Endodermal cell (in vitro differentiated cells): ENCODE measurements at regions not wholly inside any gene's neighbourhood (a gene's known extent, or its start where the extent isn't known, plus 50 kb on each side); places are given as distances from the start of the nearest gene placed in this dataset.

Experiments
- DNase-seq: peaks from one replicate; pipeline ENCODE4 v3.0.0-alpha.2; 2017
- H3K27ac ChIP-seq: 2 replicates; pipeline ENCODE4 v1.5.1; 2013; ENCODE audit warnings: mild to moderate bottlenecking, low read depth, low read length, moderate library complexity
- H3K27me3 ChIP-seq: 2 replicates; pipeline ENCODE4 v1.6.1; 2013; ENCODE audit warnings: mild to moderate bottlenecking, low read length, moderate library complexity; ENCODE audit not compliant: insufficient read depth, control insufficient read depth, poor library complexity, severe bottlenecking
- H3K36me3 ChIP-seq: 2 replicates; pipeline ENCODE4 v1.7.0; 2013; ENCODE audit warnings: mild to moderate bottlenecking, low read length, moderate library complexity; ENCODE audit not compliant: control insufficient read depth, insufficient read depth
- H3K4me1 ChIP-seq: one replicate; pipeline ENCODE4 v1.7.0; 2013; ENCODE audit warnings: low read length; ENCODE audit not compliant: control insufficient read depth, insufficient read depth
- H3K4me3 ChIP-seq: 2 replicates; pipeline ENCODE4 v1.5.1; 2013; ENCODE audit warnings: mild to moderate bottlenecking, low read length, moderate library complexity
- H3K9ac ChIP-seq: 2 replicates; pipeline ENCODE4 v1.6.1; 2013; ENCODE audit warnings: mild to moderate bottlenecking, low read length, moderate library complexity; ENCODE audit not compliant: poor library complexity, severe bottlenecking; ENCODE audit errors: extremely low read depth
- H3K9me3 ChIP-seq: 2 replicates; pipeline ENCODE4 v1.6.1; 2013; ENCODE audit warnings: mild to moderate bottlenecking, low read length, moderate library complexity; ENCODE audit not compliant: control insufficient read depth
- H3K27ac Mint-ChIP-seq: 2 replicates; pipeline ENCODE4 v1.8.0; 2020; ENCODE audit warnings: mixed read lengths
- H3K27me3 Mint-ChIP-seq: 2 replicates; pipeline ENCODE4 v1.8.0; 2021; ENCODE audit warnings: mild to moderate bottlenecking, mixed read lengths; ENCODE audit not compliant: insufficient read depth
- H3K36me3 Mint-ChIP-seq: 2 replicates; pipeline ENCODE4 v1.8.0; 2020; ENCODE audit warnings: low read depth, mixed read lengths
- H3K4me1 Mint-ChIP-seq: 2 replicates; pipeline ENCODE4 v1.8.0; 2020; ENCODE audit warnings: mixed read lengths
- H3K4me3 Mint-ChIP-seq: 2 replicates; pipeline ENCODE4 v1.8.0; 2020; ENCODE audit warnings: mild to moderate bottlenecking, moderate library complexity, mixed read lengths
- H3K9me3 Mint-ChIP-seq: 2 replicates; pipeline ENCODE4 v1.8.0; 2020; ENCODE audit warnings: mild to moderate bottlenecking, mixed read lengths
- WGBS, 2 experiments: methylation state at CpG; one replicate each; pipeline versions ENCODE4 v1.1.5 to v1.1.7; 2013; ENCODE audit warnings: missing lambda C conversion rate in 2 of 2, mixed read lengths in 1 of 2; ENCODE audit not compliant: insufficient coverage in 1 of 2, insufficient read length in 1 of 2; 5-methylcytosine and 5-hydroxymethylcytosine counted together
- TF ChIP-seq, protein P1 (sequence below): fragments of 200-600 bp; sonication (generic); conservative IDR thresholded peaks from 2 replicates; pipeline ENCODE4 v1.5.0; 2021; ENCODE audit warnings: antibody characterized with exemption, mild to moderate bottlenecking

DNA sequence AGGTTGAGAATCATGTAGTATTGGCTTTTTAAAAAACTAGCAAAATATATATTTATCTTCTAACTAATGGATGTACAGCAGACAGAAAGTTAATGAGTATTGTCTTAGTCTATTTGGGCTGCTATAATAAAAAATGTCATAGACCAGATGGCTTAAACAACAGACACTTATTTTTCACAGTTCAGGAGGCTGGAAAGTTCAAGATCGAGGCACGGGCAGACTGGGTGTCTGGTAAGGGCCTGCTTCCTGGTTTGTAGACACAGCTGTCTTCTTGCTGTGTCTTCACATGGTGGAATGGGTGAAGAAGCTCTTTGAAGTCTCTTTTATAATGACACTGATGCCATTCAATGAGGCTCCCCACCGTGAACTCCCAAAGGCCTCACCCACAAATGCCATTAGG, 70.1 kb upstream of the KRR1 start:
- Mint-ChIP-seq H3K4me3 (no peak overlapping the region), H3K27ac (peak overlapping the region; percentile 6), H3K4me1 (peaks cover 4% of the 10 kb centered on the region), H3K27me3 (no peaks in the 10 kb centered on the region), H3K9me3 (no peaks in the 10 kb centered on the region), H3K36me3 (no peaks in the 10 kb centered on the region)
- Histone ChIP-seq H3K9ac (no peak overlapping the region), H3K9me3 (no peaks in the 10 kb centered on the region), H3K27me3 (no peaks in the 10 kb centered on the region), H3K4me3 (no peak overlapping the region), H3K27ac (no peak overlapping the region), H3K36me3 (no peaks in the 10 kb centered on the region), H3K4me1 (no peaks in the 10 kb centered on the region)
- 80 to 93% methylated on average over 1 to 3 of the region's 3 CpGs for WGBS, 2 experiments
- TF ChIP-seq, protein P1, sequence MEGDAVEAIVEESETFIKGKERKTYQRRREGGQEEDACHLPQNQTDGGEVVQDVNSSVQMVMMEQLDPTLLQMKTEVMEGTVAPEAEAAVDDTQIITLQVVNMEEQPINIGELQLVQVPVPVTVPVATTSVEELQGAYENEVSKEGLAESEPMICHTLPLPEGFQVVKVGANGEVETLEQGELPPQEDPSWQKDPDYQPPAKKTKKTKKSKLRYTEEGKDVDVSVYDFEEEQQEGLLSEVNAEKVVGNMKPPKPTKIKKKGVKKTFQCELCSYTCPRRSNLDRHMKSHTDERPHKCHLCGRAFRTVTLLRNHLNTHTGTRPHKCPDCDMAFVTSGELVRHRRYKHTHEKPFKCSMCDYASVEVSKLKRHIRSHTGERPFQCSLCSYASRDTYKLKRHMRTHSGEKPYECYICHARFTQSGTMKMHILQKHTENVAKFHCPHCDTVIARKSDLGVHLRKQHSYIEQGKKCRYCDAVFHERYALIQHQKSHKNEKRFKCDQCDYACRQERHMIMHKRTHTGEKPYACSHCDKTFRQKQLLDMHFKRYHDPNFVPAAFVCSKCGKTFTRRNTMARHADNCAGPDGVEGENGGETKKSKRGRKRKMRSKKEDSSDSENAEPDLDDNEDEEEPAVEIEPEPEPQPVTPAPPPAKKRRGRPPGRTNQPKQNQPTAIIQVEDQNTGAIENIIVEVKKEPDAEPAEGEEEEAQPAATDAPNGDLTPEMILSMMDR: no peak
- DNase-seq: no peak

DNA sequence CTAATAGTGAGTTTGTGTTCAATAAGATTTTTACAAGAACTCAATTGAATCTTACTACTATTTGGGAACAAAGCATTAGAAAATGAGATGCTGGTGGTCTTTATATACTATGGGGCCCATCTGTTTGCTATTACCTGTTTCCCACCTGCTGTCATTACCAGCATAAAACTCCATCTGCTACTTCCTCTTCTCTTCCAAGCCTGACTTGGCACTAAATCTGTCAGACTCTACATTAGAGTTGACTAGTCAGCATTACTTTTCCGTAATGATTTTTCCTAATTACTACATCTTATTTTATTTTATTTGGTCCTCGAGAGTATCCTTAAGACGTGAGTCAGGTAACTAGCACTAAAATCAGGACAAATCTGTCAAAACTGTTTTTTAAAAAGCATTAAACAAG, 68.1 kb upstream of the KRR1 start:
- Histone ChIP-seq H3K27me3 (no peaks in the 10 kb centered on the region), H3K9ac (no peak overlapping the region), H3K9me3 (no peaks in the 10 kb centered on the region), H3K36me3 (no peaks in the 10 kb centered on the region), H3K4me1 (no peaks in the 10 kb centered on the region), H3K4me3 (no peak overlapping the region), H3K27ac (no peak overlapping the region)
- no peak overlapping the region for H3K4me3 Mint-ChIP-seq
- TF ChIP-seq, protein P1: no peak
- 90 to 92% methylated on average over 2 to 3 of the region's 3 CpGs for WGBS, 2 experiments
- peaks cover 4% of the 10 kb centered on the region for H3K4me1 Mint-ChIP-seq
- H3K27me3 Mint-ChIP-seq: no peaks in the 10 kb centered on the region
- no peak for DNase-seq
- H3K36me3 Mint-ChIP-seq: no peaks in the 10 kb centered on the region
- no peaks in the 10 kb centered on the region for H3K9me3 Mint-ChIP-seq
- no peak overlapping the region for H3K27ac Mint-ChIP-seq

DNA sequence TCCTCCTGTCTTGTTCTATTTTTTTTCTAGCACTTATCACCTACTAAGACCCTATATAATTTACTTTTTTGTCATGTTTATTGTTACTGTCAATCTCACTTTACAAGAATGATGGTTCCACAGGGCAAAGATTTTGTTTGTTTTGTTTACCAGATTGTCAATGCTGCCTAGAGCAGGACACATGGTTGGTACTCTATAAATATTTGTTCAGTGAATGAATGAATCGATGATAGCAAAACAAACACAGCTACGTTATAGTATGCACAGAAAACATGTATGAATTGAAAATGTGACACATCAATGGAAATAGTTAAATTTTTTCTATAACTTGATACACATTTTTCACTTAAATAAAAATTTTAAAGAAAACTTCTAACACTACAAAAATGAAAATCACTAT, 67.1 kb upstream of the KRR1 start:
- H3K4me1 ChIP-seq: no peaks in the 10 kb centered on the region
- H3K4me1 Mint-ChIP-seq: peaks cover 4% of the 10 kb centered on the region
- H3K27me3 ChIP-seq: no peaks in the 10 kb centered on the region
- DNase-seq: no peak
- H3K36me3 ChIP-seq: no peaks in the 10 kb centered on the region
- TF ChIP-seq, protein P1: no peak
- H3K9me3 ChIP-seq: no peaks in the 10 kb centered on the region
- no peaks in the 10 kb centered on the region for H3K36me3 Mint-ChIP-seq
- no peaks in the 10 kb centered on the region for H3K9me3 Mint-ChIP-seq
- H3K27me3 Mint-ChIP-seq: no peaks in the 10 kb centered on the region
- H3K4me3 ChIP-seq: no peak overlapping the region
- H3K27ac ChIP-seq: no peak overlapping the region
- WGBS, 2 experiments: 96% methylated on average over 2 of the region's 2 CpGs; no CpG with 5 or more reads in 1 of the 2 experiments
- no peak overlapping the region for H3K27ac Mint-ChIP-seq
- no peak overlapping the region for H3K4me3 Mint-ChIP-seq
- H3K9ac ChIP-seq: no peak overlapping the region
